ENCODE measurements at regions not wholly inside any gene's neighbourhood (a gene's known extent, or its start where the extent isn't known, plus 50 kb on each side); places are given as distances from the start of the nearest gene placed in this dataset.

GRCh38 chr16:74083541-74083940, 213.1 kb upstream of the PSMD7 start:
- no peak for TF ChIP-seq CTCF (conservative IDR thresholded peaks at IDR 0.05; ENCODE audit: low read length)
- TF ChIP-seq EZH2phosphoT487 (IDR thresholded peaks at IDR 0.05; ENCODE audit: borderline replicate concordance, low read depth, low read length), result no peak

Measured in OCI-LY7 (cell line).